Hypothalamus (tissue), 51 donors: ENCODE measurements at regions not wholly inside any gene's neighbourhood (a gene's known extent, or its start where the extent isn't known, plus 50 kb on each side); places are given as distances from the start of the nearest gene placed in this dataset.

Experiments
- DNase-seq, 51 donors: peaks; one replicate each; lab custom pipeline; 2025; lab: John Stamatoyannopoulos, UW

- no peak for DNase-seq
Measured at GRCh38 chr4:171639540-171639939, 173.7 kb upstream of the GALNTL6 start.

GRCh38 chr4:171636606-171637005, 176.6 kb upstream of the GALNTL6 start:
- no peak for DNase-seq

- no peak for DNase-seq
Measured at GRCh38 chr4:171629737-171630136, 183.5 kb upstream of the GALNTL6 start.

- no peak for DNase-seq
Measured at GRCh38 chr4:171629182-171629581, 184.0 kb upstream of the GALNTL6 start.

GRCh38 chr4:171626554-171626953, 186.7 kb upstream of the GALNTL6 start:
- no peak for DNase-seq

GRCh38 chr4:171622729-171623128, 190.5 kb upstream of the GALNTL6 start:
- no peak for DNase-seq

- DNase-seq: no peak
Measured at GRCh38 chr4:171621646-171622045, 191.6 kb upstream of the GALNTL6 start.

GRCh38 chr4:171612907-171613306, 200.3 kb upstream of the GALNTL6 start:
- no peak for DNase-seq

- DNase-seq: no peak
Measured at GRCh38 chr4:171602638-171603355, 210.4 kb upstream of the GALNTL6 start.

- DNase-seq: no peak
Measured at GRCh38 chr4:171601091-171601490, 212.1 kb upstream of the GALNTL6 start.

- DNase-seq: no peak
Measured at GRCh38 chr4:171599628-171600027, 213.6 kb upstream of the GALNTL6 start.

GRCh38 chr4:171594293-171594692, 218.9 kb upstream of the GALNTL6 start:
- no peak for DNase-seq

GRCh38 chr4:171590716-171591115, 222.5 kb upstream of the GALNTL6 start:
- no peak for DNase-seq

- no peak for DNase-seq
Measured at GRCh38 chr4:171588764-171589163, 224.4 kb upstream of the GALNTL6 start.

GRCh38 chr4:171588051-171588545, 225.1 kb upstream of the GALNTL6 start:
- DNase-seq: no peak

- no peak for DNase-seq
Measured at GRCh38 chr4:171583790-171584189, 229.4 kb upstream of the GALNTL6 start.

GRCh38 chr4:171582961-171583581, 230.1 kb upstream of the GALNTL6 start:
- no peak for DNase-seq

- no peak for DNase-seq
Measured at GRCh38 chr4:171573181-171573580, 240.0 kb upstream of the GALNTL6 start.

GRCh38 chr4:171565130-171565788, 247.9 kb upstream of the GALNTL6 start:
- DNase-seq: no peak

- no peak for DNase-seq
Measured at GRCh38 chr4:171561419-171561818, 251.8 kb upstream of the GALNTL6 start.

GRCh38 chr4:171553961-171554360, 259.2 kb upstream of the GALNTL6 start:
- peak in 1 of 51 donors; percentile 2 for DNase-seq

GRCh38 chr4:171542640-171543039, 270.6 kb upstream of the GALNTL6 start:
- DNase-seq: no peak
